ENCODE measurements at regions not wholly inside any gene's neighbourhood (a gene's known extent, or its start where the extent isn't known, plus 50 kb on each side); places are given as distances from the start of the nearest gene placed in this dataset.

- H3K14ac ChIP-seq (ENCODE audit: insufficient read length): no peak overlapping the region
- no peaks in the 10 kb centered on the region for H3K27me3 ChIP-seq (replicated peaks in 1 of 4; ENCODE audit: control insufficient read depth in 3 of 4, extremely low read depth in 1 of 4, insufficient read depth in 3 of 4, low read length in 3 of 4)
- no peak overlapping the region for H2BK5ac ChIP-seq (ENCODE audit: low read depth, low read length)
- no peak overlapping the region for H2BK12ac ChIP-seq (ENCODE audit: low read depth, low read length)
- no peak overlapping the region for H2AK5ac ChIP-seq (ENCODE audit: low read depth, low read length)
- H3K4me3 ChIP-seq (ENCODE audit: extremely low read depth in 1 of 4, insufficient read depth in 2 of 4, low read depth in 3 of 4, low read length in 4 of 4): no peak overlapping the region
- H3K23me2 ChIP-seq (ENCODE audit: low read depth, low read length): no peaks in the 10 kb centered on the region
- WGBS, 2 experiments (ENCODE audit: extremely low coverage in 1 of 2, insufficient coverage in 1 of 2, insufficient read length in 1 of 2, insufficient replicate concordance in 2 of 2, low coverage in 1 of 2, low lambda C conversion rate in 2 of 2, missing lambda C conversion rate in 1 of 2): 85% methylated on average over 5 of the region's 5 CpGs; no CpG with 5 or more reads in 1 of the 2 experiments
- no peak overlapping the region for H3K56ac ChIP-seq (replicated peaks; ENCODE audit: insufficient read length, low read depth, low read length)
- H4K5ac ChIP-seq (ENCODE audit: insufficient read length, low read depth, low read length): no peak overlapping the region
- H3K18ac ChIP-seq (ENCODE audit: extremely low read depth, low read length): no peak overlapping the region
- H4K91ac ChIP-seq (replicated peaks; ENCODE audit: insufficient read length, low read length): no peak overlapping the region
- no peak for TF ChIP-seq KDM4A (IDR thresholded peaks at IDR 0.05; ENCODE audit: low read depth, low read length, severe bottlenecking)
- no peak for TF ChIP-seq YY1 (IDR thresholded peaks at IDR 0.05; ENCODE audit: low read depth, low read length)
- TF ChIP-seq KDM5A (IDR thresholded peaks at IDR 0.05; ENCODE audit: low read length): no peak
- TF ChIP-seq SAP30 (IDR thresholded peaks at IDR 0.05; ENCODE audit: insufficient read depth, insufficient replicate concordance, low read length): no peak
- no peak for TF ChIP-seq SRF (IDR thresholded peaks at IDR 0.05; ENCODE audit: low read depth, low read length)
- TF ChIP-seq JUN (IDR thresholded peaks at IDR 0.05; ENCODE audit: low read depth, low read length): no peak
- no peak for TF ChIP-seq JUND (IDR thresholded peaks at IDR 0.05; ENCODE audit: low read length)
- TF ChIP-seq TBP (IDR thresholded peaks at IDR 0.05; ENCODE audit: low read depth, low read length): no peak
- TF ChIP-seq ZNF274 (IDR thresholded peaks at IDR 0.05; ENCODE audit: borderline replicate concordance, extremely low read depth, low read length): no peak
- TF ChIP-seq RNF2 (IDR thresholded peaks at IDR 0.05; ENCODE audit: borderline replicate concordance, low read depth, low read length, missing control alignments, poor library complexity, severe bottlenecking): no peak
- H2BK15ac ChIP-seq (ENCODE audit: low read length): no peak overlapping the region
- no peaks in the 10 kb centered on the region for H3K9me3 ChIP-seq (ENCODE audit: insufficient read depth in 2 of 2, low read depth in 1 of 2, low read length in 1 of 2)
- H3K4ac ChIP-seq (replicated peaks; ENCODE audit: insufficient read length, low read depth, low read length): no peak overlapping the region
- H3K9ac ChIP-seq (replicated peaks in 1 of 4; ENCODE audit: extremely low read depth in 1 of 4, low read depth in 3 of 4, low read length in 3 of 4): no peak overlapping the region
- no peak overlapping the region for H2AFZ ChIP-seq (ENCODE audit: low read length)
- no peak overlapping the region for H3K23ac ChIP-seq (ENCODE audit: insufficient read length)
- H3K79me1 ChIP-seq (ENCODE audit: low read depth, low read length): no peaks in the 10 kb centered on the region
- H2BK120ac ChIP-seq (replicated peaks; ENCODE audit: low read depth, low read length): no peak overlapping the region
- no peak overlapping the region for H4K8ac ChIP-seq (ENCODE audit: extremely low read depth, insufficient read depth, low read length)
- H4K20me1 ChIP-seq (replicated peaks in 1 of 2; ENCODE audit: control insufficient read depth in 1 of 2, insufficient read depth in 2 of 2, low read length in 2 of 2): no peaks in the 10 kb centered on the region
- no peak for FAIRE-seq
- H3K79me2 ChIP-seq (ENCODE audit: control insufficient read depth in 1 of 2, insufficient read depth in 2 of 2, low read length in 2 of 2): no peaks in the 10 kb centered on the region
- H3K36me3 ChIP-seq (ENCODE audit: control insufficient read depth in 2 of 4, insufficient read depth in 4 of 4, low read length in 3 of 4): no peaks in the 10 kb centered on the region
- no peak overlapping the region for H3K27ac ChIP-seq (ENCODE audit: low read depth, low read length)
- H3K4me1 ChIP-seq (replicated peaks in 1 of 4; ENCODE audit: control insufficient read depth in 3 of 4, insufficient read depth in 4 of 4, low read length in 3 of 4): peaks cover 0 to 3% (median 0%) of the 10 kb centered on the region in 4 experiments; a peak in 2 of 7 replicates
- no peak overlapping the region for H2BK20ac ChIP-seq (ENCODE audit: low read length)
- no peak for DNase-seq (ENCODE audit: low read depth in 1 of 2, low spot score in 2 of 2)
- H3K4me2 ChIP-seq (ENCODE audit: insufficient read depth in 1 of 2, low read depth in 2 of 2, low read length in 2 of 2): no peak overlapping the region
- POLR2A ChIA-PET (ENCODE audit: partially characterized antibody): no interaction called here
- CTCF ChIA-PET (ENCODE audit: partially characterized antibody): interaction anchor here (0.7 to 1.5 kb wide), 4 partner anchors 9 to 26 kb away, joined by 3 to 4 read pairs (median 4); no protein-coding TSS in a partner anchor
Measured at GRCh38 chr3:124206225-124207055, 214.5 kb upstream of the ROPN1 start.
